ENCODE measurements at regions not wholly inside any gene's neighbourhood (a gene's known extent, or its start where the extent isn't known, plus 50 kb on each side); places are given as distances from the start of the nearest gene placed in this dataset.

DNA sequence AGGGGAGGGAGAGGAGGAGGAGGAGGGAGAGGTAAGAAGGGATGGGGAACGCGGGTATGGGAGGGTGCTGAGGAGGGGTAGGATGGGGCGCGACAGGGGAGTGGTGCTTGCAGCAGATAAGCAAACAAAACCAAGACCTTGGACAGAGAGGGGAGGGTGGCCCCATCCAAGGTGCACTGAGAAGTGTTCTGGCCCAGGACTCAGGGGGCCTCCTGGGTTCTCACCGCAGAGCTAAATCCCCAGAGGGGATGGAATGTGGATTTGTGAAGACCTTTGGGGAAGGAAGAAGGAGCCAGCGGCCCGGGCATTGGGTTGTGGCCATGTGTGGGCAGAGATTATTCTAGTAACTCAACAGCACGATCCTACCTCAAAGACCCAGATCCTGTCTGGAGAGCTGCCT lies 90.9 kb upstream of the LINC01488 start:
- in situ Hi-C loops (cut with HindIII; ENCODE audit: low sequenced_read_pairs) = no loop called here

DNA sequence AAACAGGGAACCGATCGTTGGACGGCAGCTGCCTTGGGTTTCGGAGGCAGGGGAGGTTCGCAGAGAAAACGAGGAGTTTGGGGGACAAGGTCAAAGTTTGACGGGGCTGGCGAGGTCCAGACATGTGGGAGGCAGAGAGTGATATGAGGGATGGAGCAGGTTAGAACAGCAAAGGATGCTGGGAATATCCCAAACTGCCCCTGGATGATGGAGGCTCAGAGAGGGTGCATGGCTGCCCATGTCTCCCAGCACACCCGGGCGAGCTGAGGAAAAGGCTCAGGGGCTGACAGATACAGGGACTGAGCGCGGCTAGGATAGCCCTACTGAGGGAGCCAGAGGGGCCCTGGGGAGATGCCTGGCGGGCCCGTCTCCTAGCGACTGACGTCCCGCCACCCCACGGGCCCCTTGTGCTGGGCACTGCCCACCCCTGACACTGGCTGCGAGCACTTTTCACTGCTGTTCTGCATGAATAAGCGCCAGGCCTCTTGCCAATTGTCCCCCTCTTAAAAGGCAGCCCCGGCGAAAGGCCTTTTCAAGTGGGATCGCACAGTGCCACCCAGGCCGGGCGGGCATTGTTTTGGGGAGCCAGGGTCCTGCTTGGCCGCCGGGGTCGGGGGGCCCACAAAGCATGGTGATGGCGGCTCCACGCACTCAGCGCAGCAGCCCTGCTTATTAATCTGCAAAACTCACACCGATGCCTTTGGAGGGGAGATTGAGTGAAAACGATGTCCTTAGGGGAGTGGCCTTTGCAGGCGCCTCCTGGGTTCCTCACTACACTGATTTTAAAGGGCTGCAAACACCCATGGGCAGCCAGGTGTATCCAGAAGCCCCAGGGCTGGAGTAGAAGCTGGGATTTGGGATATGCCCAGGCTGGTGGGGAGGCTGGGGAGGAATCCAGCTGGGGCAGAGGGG lies 90.0 kb upstream of the LINC01488 start:
- in situ Hi-C loops (cut with HindIII; ENCODE audit: low sequenced_read_pairs) = no loop called here

DNA sequence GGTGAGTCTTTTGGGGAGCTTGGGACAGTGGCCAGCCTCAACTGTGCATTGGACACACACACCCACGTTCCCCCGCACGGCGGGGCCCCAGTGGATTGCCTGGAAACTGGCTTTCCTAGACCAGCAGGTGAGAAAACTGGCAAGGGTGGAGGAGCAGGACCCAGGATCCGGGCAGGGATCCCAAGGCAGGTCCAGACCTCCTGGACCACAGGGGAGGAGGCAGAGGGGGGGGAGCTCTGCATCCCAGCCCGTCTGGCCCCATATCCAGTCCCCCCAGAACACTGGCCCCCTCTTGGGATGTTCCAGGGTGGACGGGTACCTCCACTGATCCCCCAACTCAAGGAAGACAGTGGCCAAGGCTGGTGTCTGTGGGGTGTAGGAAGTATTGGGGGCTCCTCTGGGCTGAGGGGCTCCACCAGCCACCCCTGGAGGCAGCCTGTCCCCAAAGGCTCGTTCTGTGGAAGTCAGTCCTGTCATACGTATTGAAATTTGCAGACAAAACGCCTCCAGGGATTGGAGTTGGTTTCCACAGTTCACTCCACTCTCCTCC lies 89.3 kb upstream of the LINC01488 start:
- in situ Hi-C loops (cut with HindIII; ENCODE audit: low sequenced_read_pairs) = no loop called here

DNA sequence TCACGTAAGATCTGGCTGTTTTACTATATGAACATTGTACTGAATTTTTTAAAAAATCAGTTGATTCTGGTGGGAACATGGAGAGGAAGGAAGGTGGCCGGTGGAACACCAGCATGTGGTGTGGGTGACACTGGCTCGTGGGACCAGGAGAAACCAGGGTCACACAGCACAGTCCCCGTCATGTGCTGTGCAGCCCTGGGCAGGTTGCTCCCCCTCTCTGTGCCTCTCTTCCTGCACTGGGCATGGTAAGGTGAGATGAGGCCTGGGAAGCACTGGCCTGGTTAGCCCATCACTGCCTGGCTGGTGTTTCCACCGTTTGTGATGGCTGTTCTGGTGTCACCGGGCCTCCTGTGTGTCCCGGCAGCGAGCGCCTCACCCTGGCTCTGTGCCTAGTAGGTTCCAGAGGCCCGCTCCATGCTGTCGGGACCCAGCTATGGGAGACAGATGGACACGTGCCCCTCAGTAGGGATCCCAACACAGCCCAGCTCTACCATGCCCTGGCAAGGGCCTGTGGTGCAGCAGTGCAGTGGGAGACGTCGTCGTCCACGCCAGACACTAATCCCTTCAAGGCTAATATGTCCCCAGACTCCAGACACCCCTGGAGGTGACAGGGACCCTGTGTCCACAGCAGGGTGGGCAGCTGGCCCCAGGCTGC lies 88.2 kb upstream of the LINC01488 start:
- in situ Hi-C loops (cut with HindIII; ENCODE audit: low sequenced_read_pairs) = no loop called here

DNA sequence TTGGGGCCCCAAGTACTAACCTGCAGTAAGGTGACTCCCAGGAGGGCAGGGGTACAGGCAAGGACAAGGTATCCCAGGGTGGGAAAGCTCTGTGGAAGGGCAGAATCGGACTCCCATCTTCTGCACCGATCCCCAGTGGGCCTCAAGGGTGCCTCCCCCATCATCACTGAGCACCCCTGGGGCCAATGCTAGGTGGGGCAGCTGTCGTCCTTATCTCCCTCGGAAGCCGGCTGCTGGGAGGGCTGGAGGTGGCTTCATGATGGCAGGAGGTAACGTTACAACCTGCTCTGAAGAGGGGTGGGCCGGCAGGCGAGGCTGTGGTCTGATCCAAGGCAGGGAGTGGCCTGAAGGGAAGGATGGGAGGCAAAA lies 87.6 kb upstream of the LINC01488 start:
- in situ Hi-C loops (cut with HindIII; ENCODE audit: low sequenced_read_pairs) = no loop called here

DNA sequence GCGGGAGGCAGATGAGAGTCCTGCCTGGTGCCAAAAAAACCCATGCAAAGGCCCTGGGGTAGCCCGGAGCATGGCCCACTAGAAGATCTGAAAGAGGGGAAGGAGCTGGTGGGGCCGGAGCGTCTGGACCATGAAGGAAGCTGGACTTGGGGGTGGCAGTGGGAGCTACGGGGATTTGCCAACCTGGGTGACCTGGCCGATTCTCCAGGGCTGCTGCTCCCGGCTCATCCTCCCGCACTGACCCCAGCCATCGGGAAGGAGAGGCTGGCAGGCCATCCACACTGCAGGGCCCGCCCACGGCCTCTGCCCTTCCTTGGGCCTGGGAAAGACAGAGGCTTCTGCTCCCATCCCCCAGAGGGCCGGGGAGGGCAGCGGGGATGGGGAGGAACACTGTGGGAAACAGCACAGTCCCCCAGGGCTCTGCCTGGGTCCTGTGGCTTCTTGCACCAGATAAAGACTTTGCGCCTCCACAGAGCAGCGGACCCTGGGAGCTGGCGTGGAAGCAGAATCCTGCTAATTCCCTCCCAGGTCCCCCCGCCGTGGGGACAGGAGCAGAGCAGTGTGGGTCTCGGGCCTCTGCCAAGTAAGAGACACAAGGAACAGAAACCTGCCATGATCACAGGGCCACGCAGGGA lies 87.1 kb upstream of the LINC01488 start:
- in situ Hi-C loops (cut with HindIII; ENCODE audit: low sequenced_read_pairs) = no loop called here

DNA sequence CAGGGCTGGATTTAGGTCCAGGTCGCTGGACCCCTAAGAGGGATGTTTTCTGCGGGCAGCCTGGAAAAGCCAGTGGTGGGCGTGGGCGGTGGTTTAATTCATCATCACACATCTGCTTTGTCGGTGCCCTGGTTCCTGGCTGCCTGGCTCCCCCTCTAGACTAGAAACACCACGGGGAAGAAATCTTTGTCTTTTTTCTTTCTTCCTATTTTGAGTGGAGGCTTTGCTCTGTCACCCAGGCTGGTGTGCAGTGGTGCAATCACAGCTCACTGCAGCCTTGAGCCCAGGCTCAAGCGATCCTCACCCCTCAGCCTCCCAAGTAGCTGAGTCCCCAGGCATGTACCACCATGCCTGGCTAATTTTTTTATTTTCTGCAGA lies 86.6 kb upstream of the LINC01488 start:
- in situ Hi-C loops (cut with HindIII; ENCODE audit: low sequenced_read_pairs) = no loop called here

DNA sequence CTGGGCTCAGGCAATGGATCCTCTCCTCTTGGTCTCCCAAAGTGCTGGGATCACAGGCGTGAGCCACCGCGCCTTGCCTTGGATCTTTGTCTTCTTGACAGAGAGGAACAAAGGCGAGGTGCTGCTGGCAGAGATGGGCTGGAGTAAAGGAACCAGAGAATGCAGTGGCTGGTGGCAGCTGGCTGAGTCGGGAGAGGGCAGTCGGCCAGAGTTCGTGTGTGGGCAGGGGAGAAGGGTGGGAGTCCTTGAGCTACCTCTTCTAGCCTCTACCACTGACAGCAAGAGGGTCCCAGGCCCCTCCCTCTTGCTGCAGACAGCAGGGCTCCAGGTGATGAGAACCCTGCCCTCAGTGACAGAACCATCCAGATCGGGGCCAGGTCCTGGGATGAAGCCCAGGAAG lies 86.2 kb upstream of the LINC01488 start:
- in situ Hi-C loops (cut with HindIII; ENCODE audit: low sequenced_read_pairs) = no loop called here

DNA sequence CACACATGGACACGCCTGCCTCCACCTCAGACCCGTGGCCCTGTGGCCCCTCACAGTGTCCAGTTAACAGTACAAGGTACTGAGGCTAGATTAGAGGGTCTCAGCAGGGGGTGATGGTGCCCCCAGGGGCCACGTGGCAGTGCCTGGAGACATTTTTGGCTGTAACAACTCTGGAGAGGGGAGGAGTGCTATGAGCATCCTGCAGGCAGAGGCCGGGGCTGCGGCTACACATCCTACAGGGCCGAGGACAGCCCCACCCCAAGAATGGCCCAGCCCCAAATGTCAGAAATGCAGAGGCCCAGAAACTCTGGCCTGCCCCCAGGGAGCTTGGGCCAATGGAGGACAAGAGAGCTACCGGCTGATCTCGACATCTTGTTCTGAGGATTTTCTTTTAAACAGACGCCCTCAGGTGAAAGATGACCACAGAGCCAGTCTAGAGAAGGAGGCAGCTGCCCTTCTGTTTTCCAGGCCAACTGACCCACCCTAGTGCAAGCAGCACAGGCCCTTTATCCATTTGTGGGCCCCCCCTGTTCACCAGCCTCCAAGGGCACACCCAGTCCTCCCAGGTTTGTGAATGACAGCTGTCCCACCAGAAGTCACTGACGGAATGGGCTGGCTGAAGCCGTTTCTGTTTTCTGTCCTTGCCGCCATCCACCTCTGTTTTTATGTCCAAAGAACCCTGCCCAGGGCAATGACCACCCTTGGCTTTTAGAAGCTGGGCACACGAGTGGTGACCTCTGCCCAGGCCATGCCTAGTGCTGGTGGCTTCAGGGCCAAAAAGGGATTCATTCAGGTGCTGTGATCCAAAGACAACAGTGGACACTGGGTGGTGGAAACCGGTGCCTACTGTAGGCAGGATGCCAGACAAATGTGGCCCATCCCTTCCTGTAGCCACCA lies 85.2 kb upstream of the LINC01488 start:
- in situ Hi-C loops (cut with HindIII; ENCODE audit: low sequenced_read_pairs) = no loop called here

DNA sequence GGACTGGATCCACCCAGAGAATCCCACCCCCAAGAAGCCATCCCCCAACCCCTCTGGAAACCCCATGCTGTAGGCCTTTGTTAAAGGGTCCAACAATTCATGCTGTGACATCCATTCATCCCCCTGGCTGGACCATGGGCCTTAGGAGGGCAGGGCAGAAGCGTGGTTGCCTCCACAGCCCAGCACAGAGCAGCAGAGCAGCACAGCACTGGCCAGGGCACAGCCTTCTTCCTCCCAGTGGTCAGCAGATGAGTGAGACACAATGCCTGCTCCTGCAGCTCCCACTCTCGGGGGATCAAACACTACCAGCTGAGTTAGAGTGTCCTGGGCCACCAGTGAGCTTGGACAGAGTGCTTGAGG lies 84.5 kb upstream of the LINC01488 start:
- in situ Hi-C loops (cut with HindIII; ENCODE audit: low sequenced_read_pairs) = no loop called here

DNA sequence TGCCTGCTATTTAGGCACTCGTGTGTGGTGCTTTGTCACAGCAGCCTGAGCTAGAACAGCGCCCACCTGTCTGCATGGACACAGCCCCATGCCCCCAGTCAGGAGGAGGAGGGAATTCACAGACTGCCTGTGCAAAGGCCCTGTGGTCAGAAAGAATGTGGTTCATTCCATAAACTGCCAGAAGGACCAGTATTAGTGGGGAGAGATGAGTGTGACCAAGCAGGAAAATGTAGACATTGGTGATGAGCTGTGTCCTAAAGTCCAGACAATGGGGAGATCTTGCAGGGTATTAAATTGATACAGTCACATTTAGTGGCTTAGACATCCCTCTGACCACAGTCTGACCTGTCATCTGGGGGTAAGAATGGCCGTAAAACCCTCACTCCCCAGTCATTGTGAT lies 83.7 kb upstream of the LINC01488 start:
- in situ Hi-C loops (cut with HindIII; ENCODE audit: low sequenced_read_pairs) = no loop called here

DNA sequence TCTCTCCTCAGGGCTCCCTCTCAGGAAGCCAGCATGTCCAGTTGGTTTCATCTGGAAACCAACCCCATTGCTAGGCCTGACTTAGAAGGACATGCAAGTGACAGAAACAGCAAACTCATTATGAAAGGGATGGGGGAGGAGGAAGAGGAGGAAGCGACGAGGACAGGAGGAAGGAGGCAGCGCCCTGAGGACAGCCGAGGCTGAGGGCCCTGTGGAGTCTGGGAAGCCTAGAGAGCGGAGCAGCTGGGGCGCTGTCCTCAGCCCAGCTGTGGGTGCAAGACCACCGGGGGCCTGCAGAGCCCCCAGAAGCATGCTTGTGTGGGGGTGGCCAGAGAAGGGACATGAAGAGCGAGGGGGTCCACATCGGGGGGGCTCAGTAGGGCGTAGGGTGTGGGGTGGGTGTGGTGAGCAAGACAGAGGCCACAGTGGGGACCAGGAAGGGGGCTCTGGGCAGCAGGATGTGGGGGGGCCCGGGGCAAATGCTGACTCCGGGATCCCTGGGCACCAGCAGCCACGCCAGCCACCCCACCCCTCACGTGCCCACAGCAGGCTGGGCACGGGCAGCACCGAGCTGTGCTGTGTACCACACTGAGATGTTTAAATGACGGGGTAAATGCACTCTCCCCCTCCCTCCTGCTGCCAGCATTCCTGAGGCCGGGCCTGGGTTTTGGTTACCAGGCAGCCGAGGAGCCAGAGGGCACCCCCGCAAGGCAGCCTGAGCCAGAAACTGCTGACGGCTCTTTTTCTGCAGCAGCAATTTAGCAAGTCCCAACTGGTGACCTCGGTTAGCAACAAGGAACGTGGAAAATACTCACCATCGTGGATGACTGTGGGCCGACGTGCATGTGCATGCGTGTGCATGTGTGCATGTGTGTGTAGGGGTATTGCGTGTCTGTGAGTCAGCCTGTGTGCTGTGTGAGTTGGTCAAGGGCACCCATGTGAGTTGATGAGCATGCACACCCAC lies 82.7 kb upstream of the LINC01488 start:
- in situ Hi-C loops (cut with HindIII; ENCODE audit: low sequenced_read_pairs) = no loop called here

DNA sequence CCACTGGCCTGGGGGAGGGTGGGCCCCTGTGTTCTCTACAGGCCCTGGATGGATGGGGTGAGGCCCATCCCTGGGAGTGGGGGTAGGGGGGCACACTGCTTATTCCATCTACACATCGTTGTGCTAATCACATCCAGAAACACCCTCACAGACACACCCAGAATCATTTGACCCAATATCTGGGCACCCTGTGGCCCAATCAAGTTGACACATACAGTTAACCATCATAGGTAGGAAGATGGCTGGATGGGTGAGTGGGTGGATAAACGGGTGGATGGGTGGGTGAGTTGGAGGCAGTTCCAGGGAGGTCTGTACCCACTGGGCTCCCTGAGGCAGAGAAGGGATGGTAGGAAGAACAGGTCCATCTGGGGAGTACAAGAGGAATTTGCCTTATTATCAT lies 81.3 kb upstream of the LINC01488 start:
- in situ Hi-C loops (cut with HindIII; ENCODE audit: low sequenced_read_pairs) = no loop called here

DNA sequence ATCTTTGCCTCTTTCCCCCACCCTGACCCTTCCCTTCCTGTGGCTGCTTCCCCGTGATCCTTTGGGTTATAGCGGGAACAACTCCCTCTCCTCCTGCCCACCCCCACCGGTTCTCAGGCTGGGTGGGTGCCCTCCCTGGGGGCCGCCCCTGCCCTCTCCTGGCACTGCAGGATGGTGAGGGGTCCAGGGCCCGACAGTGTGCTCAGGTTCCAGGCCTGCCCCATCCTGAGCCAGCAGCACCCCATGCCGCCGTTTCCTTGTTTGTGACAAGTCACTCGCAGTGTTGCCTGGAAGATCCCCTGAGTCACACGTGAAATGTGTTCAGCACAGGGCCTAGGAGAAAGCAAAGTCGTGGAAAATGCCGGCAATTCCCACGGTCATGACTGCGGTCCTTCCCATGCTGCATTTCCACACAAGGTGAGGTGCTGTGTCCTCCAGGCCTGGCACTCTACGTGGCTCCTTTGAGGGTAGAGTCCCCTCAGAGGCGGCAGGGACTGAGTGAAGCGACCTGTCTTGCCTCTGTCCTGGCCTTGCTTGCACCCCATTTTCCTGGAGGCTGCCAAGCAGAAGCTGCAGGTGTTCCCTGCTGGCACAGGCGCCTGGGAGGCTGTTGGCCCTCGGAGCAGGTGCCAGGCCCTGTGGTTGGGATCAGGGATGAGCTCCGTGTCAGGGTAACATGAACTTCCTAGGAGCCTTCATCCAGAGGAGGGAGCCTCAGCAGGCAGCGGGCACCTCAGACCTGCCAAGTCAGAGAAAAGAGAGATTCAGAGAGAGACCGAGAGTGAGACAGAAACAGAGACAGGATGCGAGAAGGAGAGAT lies 80.5 kb upstream of the LINC01488 start:
- in situ Hi-C loops (cut with HindIII; ENCODE audit: low sequenced_read_pairs) = no loop called here

DNA sequence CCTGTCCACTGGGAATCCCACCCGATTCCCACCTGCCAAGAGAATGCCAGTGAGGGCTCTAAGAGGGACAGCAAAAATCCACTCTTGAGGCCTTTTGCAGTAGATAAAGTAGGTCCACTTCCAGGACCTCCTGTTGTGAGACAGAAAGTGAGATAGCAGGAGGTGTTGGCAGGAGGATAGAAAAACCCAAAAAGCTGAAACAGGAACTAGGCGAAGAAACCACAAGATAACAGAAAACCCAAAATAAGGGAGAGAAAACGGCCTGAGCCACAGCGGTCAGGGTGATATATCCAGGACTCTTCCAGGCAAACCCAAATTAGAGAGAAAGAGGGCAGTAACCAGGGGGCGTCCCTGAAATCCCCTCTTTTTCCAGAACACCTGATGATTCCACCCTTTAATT lies 79.7 kb upstream of the LINC01488 start:
- in situ Hi-C loops (cut with HindIII; ENCODE audit: low sequenced_read_pairs) = no loop called here

DNA sequence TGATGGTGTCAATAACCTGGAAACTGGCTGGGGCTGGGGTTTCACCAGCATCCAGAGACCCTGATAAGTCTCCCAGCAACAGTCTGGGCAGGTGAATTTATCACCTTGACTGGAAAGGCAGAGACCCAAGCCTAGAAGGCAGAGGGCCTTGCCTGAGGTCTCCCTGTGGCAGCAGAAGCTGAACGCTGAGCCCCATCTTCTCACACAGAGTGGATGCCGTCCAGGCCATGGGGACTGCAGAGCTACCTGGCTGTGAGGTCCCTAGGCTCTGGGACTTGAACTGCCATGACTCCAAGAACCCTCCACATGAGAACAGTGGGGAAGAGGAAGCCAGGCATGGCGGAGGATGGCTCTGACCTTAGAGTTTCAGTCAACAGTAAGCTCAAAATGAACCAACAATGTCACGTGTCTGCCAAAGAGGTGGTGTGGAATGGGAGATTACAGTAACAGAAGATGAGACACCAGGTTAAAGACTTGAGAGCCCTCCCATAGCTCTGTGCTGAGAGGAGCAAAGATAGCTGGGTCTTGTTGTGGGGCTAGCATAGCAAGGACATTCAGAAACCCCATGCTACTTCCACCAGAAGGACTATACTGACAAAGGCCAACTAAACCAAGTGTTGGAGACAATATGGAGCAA lies 79.1 kb upstream of the LINC01488 start:
- in situ Hi-C loops (cut with HindIII; ENCODE audit: low sequenced_read_pairs) = no loop called here

DNA sequence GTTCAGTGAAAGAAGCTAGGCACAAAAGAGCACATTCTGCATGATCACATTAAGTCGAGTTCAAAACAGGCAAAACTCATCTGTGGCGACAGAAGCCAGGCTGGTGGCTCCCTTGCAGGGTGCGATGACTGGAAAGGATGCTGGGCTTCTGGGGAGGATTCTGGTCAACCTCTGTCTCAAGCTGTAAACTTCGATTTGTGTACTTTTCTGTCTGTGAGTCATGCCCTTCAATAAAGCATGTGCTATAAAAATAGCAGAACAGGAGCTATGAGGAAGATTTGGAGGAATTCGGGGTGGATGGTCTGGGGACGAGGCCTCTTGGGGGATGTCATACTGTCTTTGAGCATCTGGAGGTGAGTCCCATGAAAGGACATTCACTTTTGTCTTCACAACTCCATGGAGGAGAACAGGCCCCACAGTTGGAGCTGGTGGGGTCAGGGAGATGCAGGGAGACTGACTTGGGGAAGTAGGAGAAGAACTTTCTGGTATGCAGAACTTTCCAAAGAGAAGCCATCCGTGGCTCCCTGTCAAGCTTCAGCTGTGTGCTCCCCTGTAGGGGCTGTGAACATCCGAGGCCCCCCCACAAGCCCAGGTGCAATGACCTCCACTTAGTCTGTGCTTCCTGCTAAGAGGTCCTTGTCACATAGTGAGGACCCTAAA lies 77.8 kb upstream of the LINC01488 start:
- in situ Hi-C loops (cut with HindIII; ENCODE audit: low sequenced_read_pairs) = no loop called here

DNA sequence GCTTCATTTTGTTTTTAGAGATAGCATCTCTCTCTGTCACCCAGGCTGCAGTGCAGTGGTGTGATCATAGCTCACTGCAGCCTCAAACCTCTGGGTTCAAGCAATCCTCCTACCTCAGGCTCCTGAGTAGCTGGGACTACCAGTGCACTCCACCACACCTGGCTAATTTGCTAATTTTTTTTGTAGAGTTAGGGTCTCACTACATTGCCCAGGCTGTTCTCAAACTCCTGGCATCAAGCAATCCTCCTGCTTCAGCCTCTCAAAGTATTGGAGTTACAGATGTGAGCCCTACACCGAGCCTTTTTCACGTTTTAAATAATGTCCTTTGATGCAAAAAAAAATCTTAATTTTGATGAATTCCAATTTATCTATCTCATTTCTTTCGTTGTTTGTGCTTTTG lies 75.4 kb upstream of the LINC01488 start:
- in situ Hi-C loops (cut with HindIII; ENCODE audit: low sequenced_read_pairs) = no loop called here
